NT2/D1 (cell line): ENCODE measurements at regions not wholly inside any gene's neighbourhood (a gene's known extent, or its start where the extent isn't known, plus 50 kb on each side); places are given as distances from the start of the nearest gene placed in this dataset.

ENCODE experiments used
- DNase-seq: peaks from one replicate; pipeline ENCODE4 v3.0.0-alpha.2; 2011; ENCODE audit warnings: low read depth, low spot score
- H3K27me3 ChIP-seq: 2 replicates; pipeline ENCODE4 v1.6.0; 2011; ENCODE audit warnings: mild to moderate bottlenecking; ENCODE audit not compliant: insufficient read length, insufficient read depth
- H3K36me3 ChIP-seq: 2 replicates; pipeline ENCODE4 v1.6.1; 2011; ENCODE audit warnings: mild to moderate bottlenecking, low read length, mixed read lengths; ENCODE audit not compliant: insufficient read depth, insufficient read length
- H3K4me1 ChIP-seq: 2 replicates; pipeline ENCODE4 v1.5.1; 2011; ENCODE audit not compliant: insufficient read depth, insufficient read length
- H3K4me3 ChIP-seq: 2 replicates; pipeline ENCODE4 v1.5.1; 2011; ENCODE audit warnings: low read depth; ENCODE audit not compliant: insufficient read length
- H3K9ac ChIP-seq: 2 replicates; pipeline ENCODE4 v1.6.0; 2011; ENCODE audit warnings: low read depth; ENCODE audit not compliant: insufficient read length
- H3K9me3 ChIP-seq: 2 replicates; pipeline ENCODE4 v1.5.1; 2011; ENCODE audit warnings: mild to moderate bottlenecking, low read length; ENCODE audit not compliant: insufficient read depth
- SUZ12 ChIP-seq: IDR thresholded peaks from 2 replicates; pipeline ENCODE4 v1.6.1; 2011; ENCODE audit not compliant: insufficient read length, insufficient read depth; ENCODE audit errors: extremely low read depth
- YY1 ChIP-seq: IDR thresholded peaks from 2 replicates; pipeline ENCODE4 v1.6.1; 2011; ENCODE audit not compliant: insufficient read length, insufficient read depth
- ZNF274 ChIP-seq: IDR thresholded peaks from 2 replicates; pipeline ENCODE4 v1.6.1; 2011; ENCODE audit warnings: mild to moderate bottlenecking, low read depth, low read length

DNA sequence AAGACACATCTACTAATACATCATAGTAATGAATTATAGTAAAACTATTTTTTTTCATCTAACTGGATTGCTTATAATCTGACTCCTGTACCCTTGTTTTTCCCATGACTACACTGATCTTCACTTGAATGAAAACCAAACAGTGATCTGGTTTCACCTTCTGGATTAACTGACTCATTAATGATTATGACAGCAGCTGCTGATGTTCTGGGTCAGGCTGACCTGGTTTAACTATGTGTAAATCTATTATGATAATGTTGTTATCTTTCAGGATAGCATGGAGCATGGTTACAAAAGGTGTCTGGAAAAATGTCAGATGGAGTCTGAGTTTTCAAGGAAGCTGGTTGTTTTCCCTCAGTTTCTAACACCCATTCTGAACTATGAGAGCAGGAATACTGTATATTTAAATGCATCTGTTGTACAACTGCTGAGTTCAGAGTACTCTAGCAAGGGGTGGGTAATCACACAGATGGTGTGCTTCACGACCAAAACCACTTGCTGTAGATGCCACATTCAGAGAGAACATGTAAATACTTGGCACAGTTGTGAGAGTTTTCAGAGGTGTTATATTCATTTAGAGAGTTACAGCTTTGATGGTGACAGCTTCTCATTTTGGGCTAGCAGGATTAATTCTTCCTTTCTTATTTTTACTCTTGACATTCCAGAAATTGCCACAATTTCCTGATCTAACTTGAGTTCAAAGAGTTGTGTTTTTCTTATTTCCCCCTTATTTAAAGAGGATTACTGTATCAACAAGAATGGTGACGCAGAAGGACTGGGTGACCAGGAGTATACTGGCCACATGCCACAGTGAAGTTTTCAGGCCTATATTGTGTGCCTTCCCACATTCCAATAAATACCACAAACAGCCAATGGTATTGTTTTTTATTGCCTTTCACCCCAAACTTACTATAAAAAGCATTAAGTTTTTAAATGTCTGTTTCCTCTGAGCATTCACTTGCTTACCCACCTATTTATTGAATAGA lies 249.7 kb upstream of the TET2 start:
- H3K9me3 ChIP-seq: no peaks in the 10 kb centered on the region; the same call in 1 of the 2 replicates
- H3K36me3 ChIP-seq: no peaks in the 10 kb centered on the region
- H3K4me3 ChIP-seq: no peak overlapping the region
- no peak for DNase-seq
- no peaks in the 10 kb centered on the region for H3K27me3 ChIP-seq
- TF ChIP-seq YY1 (no peak), ZNF274 (no peak), SUZ12 (no peak)
- no peak overlapping the region for H3K9ac ChIP-seq
- no peaks in the 10 kb centered on the region for H3K4me1 ChIP-seq

DNA sequence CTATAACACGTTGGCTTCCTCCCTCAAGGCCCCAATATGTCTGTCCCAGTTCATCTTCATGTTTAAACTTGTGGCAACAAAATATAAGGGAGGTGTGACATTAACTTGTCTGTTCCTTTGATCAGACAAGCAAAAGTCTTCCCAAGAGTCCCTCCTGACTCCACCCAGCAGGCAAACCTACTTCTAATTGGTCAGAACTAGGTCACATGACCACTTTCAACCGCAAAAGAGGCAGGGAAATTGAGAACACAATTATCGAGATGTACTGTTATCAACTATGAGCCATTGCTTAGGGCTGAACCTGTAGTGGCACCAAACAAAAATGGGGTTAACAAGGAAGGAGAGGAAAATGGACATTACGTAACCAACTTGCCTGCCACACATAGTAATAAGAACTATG lies 246.8 kb upstream of the TET2 start:
- Histone ChIP-seq H3K27me3 (no peaks in the 10 kb centered on the region), H3K4me3 (no peak overlapping the region), H3K9ac (no peak overlapping the region), H3K36me3 (no peaks in the 10 kb centered on the region), H3K4me1 (no peaks in the 10 kb centered on the region), H3K9me3 (no peaks in the 10 kb centered on the region; the same call in 1 of the 2 replicates)
- no peak for DNase-seq
- TF ChIP-seq SUZ12: no peak

DNA sequence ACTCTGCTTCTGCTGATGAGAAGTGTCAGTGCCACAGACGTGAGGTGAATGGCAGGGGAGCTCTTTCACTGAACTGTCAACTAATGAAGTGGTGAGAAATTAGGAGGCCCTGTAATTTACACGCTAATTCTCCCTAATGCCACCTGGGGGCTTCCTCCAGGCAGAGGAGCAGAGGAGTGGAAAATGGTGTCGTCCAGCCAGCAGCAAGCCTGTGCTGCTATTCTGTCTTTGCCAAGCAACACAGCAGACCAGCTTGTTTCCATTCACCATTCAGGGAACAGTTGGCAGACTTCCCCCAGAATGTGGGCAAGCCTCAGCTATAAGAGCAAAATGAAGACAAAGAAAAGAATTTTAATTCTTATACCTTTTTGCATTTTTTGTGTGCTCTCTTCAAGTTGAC lies 245.2 kb upstream of the TET2 start:
- Histone ChIP-seq H3K4me1 (no peaks in the 10 kb centered on the region), H3K36me3 (no peaks in the 10 kb centered on the region), H3K27me3 (no peaks in the 10 kb centered on the region), H3K4me3 (no peak overlapping the region), H3K9me3 (no peaks in the 10 kb centered on the region; the same call in 1 of the 2 replicates), H3K9ac (no peak overlapping the region)
- DNase-seq: peak; percentile 2
- TF ChIP-seq YY1 (no peak), ZNF274 (no peak), SUZ12 (no peak)

DNA sequence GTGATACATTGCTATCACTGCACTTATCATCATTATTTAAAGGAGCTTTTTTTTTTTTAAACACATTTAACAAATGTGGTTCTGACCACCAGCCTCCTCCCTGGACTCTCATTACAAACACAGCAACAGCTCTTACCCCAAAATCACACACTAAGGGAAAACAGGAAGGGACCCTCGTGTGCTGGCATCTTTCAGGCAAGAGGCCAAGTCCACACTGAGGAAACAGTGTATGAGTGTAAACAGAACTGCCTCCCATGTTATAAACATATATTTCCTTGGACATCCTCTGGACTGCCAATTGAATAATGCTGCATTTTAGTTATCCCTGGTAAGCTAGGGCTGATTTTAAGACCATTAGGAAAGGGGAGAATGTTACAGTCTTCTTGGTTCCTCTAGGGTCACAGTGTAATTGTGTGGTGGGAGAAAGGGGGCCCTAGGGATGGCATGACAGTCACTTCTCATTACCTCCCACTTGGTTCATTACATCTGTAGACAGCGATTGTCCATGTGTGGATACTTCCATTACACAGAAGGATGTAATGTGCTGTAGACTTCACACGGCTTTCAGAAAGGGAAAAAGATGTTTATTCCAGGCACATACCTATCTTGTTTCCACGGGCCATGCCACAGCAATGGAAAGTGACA lies 244.6 kb upstream of the TET2 start:
- Histone ChIP-seq H3K27me3 (no peaks in the 10 kb centered on the region), H3K36me3 (no peaks in the 10 kb centered on the region), H3K9me3 (no peaks in the 10 kb centered on the region; the same call in 1 of the 2 replicates), H3K9ac (no peak overlapping the region), H3K4me1 (no peaks in the 10 kb centered on the region), H3K4me3 (no peak overlapping the region)
- no peak for DNase-seq
- TF ChIP-seq ZNF274: no peak
- no peak for TF ChIP-seq YY1
- TF ChIP-seq SUZ12: no peak

DNA sequence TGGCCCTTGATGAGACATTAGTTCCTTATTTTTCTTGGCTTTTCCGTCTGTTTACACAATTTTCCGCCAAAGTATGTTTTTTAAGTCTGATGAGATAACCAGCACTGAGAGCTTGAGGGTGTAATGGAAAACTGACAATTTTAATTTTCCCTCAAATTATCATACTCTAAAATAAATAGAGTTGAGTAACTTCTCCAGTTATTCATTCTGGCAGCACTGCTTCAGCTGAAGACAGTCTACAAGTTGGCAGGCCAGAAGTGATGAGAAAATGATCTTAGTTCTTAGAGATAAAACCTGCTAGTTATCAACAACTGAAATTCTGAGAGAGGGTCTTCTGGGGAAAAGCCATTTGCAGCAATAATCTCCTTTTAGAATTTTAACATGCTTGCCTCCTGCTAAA lies 241.6 kb upstream of the TET2 start:
- no peaks in the 10 kb centered on the region for H3K27me3 ChIP-seq
- DNase-seq: no peak
- H3K4me3 ChIP-seq: no peak overlapping the region
- no peaks in the 10 kb centered on the region for H3K9me3 ChIP-seq
- H3K4me1 ChIP-seq: no peaks in the 10 kb centered on the region
- TF ChIP-seq SUZ12 (no peak), YY1 (no peak), ZNF274 (no peak)
- H3K9ac ChIP-seq: no peak overlapping the region
- no peaks in the 10 kb centered on the region for H3K36me3 ChIP-seq

DNA sequence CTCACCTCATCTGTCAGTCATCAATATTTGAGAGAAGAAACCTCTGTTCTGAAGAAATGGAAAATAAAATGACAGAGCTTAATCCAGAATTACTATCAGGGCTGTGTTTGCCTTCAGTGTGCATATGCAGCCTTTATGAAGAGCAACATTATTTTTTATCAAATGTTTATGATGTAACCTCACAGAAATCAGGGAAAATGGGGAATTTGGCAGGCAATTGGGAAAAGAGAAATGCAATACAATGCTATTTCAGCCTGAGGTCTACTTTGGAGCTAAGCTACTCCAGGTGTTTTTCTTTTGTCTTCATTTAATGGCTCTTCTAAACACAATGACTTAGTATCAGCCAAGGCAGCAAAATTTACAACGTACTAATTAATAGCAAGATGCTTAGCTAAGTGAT lies 241.1 kb upstream of the TET2 start:
- Histone ChIP-seq H3K36me3 (no peaks in the 10 kb centered on the region), H3K4me1 (no peaks in the 10 kb centered on the region), H3K4me3 (no peak overlapping the region), H3K27me3 (no peaks in the 10 kb centered on the region), H3K9ac (no peak overlapping the region), H3K9me3 (no peaks in the 10 kb centered on the region)
- TF ChIP-seq SUZ12 (no peak), ZNF274 (no peak), YY1 (no peak)
- no peak for DNase-seq

DNA sequence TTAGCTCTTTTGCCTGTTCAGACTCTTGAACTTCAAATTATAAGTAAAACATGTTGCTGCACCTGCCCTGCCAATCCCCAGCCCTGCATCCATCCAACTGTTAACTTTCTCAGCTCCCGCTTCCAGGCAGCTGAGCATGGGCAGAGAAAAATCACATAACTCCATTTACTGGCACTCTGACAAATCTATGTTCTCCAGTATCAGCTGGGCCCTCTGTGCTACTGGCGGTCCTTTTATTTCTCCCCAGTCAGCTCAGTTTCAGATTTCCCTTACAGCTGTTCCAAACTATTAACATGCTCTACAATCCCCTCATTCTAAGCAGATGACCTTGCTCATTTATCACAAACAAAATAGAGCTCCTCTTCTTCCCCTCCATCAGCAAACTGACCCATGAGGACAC lies 240.4 kb upstream of the TET2 start:
- DNase-seq: no peak
- TF ChIP-seq ZNF274 (no peak), SUZ12 (no peak), YY1 (no peak)
- no peak overlapping the region for H3K9ac ChIP-seq
- H3K27me3 ChIP-seq: no peaks in the 10 kb centered on the region
- no peaks in the 10 kb centered on the region for H3K4me1 ChIP-seq
- H3K36me3 ChIP-seq: no peaks in the 10 kb centered on the region
- no peak overlapping the region for H3K4me3 ChIP-seq
- H3K9me3 ChIP-seq: no peaks in the 10 kb centered on the region
